A204.1 (cell line): ENCODE measurements at regions not wholly inside any gene's neighbourhood (a gene's known extent, or its start where the extent isn't known, plus 50 kb on each side); places are given as distances from the start of the nearest gene placed in this dataset.
"Not testable (repeated sequence)": the region's sequence is repeated elsewhere in the genome, so short reads cannot be mapped to it uniquely, and the experiment has no call there.

Experiments
- FAIRE-seq: peaks from 2 replicates; lab custom pipeline; 2012; peaks lifted over from hg19 to GRCh38; lab: Jason Lieb, UNC

- FAIRE-seq, result no peak
These were observed 149.3 kb upstream of the PTPN1 start for GRCh38 chr20:50360921-50361320.

- FAIRE-seq, result not testable (repeated sequence)
These were observed 148.0 kb upstream of the PTPN1 start for GRCh38 chr20:50362177-50362576.

DNA sequence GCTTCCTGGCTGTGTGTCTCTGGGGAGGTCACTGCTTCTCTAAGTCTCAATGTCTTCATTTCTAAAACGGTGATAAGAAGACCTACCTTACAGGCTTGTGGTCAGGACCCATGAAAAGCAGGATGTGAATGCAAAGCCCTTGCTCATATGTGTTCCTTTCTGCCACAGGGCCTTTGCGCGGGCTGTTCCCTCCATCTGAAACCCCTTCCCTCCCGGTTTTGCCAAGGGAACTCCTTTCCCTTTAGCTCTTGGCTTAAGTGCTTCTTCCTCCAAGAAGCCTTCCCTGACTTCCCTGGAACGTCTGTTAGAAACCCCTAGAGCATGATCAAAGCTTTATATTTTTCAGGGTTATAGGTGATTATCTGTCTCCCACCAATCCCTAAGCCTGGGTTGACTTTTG, 147.2 kb upstream of the PTPN1 start:
- no peak for FAIRE-seq

GRCh38 chr20:50363479-50363878, 146.7 kb upstream of the PTPN1 start:
- no peak for FAIRE-seq

- no peak for FAIRE-seq
These were observed 145.6 kb upstream of the PTPN1 start for GRCh38 chr20:50364542-50364941.

- FAIRE-seq, result no peak
These were observed 143.7 kb upstream of the PTPN1 start for GRCh38 chr20:50366270-50367103.

DNA sequence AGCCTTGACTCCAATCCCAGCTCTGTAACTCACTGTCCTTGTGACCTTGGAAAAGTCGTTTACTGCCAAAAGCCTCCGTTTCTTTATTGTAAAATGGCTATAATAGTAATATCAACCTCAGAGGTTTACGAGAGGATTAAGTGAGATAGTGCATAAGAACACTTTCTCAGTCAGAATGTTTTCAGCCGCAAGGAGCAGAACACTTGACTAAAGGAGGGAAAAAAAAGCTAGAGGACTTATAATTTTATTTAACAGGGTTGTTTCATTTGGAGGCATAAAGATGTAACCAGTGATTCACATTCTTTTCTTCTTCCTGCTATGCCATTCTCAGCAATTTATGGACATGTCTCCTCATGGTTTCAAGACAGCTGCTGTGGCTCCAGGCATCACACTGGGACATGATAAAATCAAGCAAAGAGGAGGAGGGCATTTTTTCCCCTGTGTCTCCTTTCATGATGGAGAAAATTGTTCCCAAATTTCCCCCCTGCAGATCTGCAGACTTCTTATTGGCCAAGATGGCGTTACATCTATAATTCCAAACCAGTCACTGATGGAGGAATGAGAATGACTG, 143.0 kb upstream of the PTPN1 start:
- FAIRE-seq, result no peak

GRCh38 chr20:50367739-50368375, 142.3 kb upstream of the PTPN1 start:
- FAIRE-seq, result no peak

DNA sequence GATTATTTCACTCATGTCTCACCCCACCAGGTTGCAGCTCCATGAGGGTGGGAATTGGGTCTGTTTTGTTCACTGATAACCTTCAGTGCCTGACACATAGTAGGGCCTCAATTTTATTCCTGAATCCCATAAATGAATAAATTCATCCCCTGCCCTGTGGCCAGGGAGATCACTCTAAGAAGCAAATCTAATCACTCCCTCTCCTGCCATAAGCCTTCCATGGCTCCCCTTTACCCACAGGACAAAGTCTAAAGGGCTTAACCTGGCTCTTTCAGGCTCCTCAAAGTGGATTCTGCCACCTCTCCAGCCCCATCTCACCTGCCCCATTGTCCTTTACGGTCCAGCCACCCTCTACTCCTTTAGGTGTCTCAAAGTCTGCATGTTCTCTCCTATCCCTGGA, 141.8 kb upstream of the PTPN1 start:
- FAIRE-seq, result no peak

- no peak for FAIRE-seq
These were observed 141.4 kb upstream of the PTPN1 start for GRCh38 chr20:50368813-50369224.

DNA sequence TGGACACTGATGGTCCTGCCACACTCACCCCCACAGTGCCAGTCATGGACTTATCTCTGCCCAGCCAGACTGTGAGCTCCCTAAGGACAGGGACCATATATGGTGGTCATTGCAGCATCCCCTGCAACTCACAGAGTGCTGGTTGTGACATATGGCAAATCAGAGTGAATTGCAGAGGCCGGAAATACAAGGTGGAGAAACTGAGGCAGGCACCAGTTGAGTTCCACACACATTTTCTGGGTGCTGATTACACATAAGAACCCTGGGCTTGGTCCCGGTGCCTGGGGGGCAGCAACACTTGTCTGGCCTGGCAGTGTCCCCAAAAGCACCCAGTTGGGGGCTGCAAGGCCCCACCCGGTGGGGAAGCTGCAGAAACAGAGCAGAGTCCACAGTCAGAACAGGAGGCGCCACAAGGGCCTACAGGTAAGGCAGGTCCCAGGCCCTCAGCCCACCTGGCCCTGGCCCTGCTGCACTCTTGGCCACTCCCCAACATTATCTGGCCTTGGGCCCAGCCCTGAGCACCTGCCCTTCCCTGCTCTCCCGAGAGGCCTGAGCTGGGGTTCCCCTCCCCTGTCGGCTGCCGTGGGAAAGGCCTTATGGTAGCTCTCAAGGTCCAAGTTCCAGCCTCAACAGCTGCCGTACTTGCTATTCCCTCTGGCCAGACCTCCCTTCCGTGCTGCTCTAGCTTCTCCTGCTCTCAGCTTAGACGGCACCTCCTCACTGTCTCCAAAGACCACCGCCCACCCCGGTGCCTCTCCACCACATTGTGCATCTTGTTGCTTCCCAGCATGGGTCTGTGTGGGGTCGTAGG, 140.8 kb upstream of the PTPN1 start:
- no peak for FAIRE-seq

- FAIRE-seq, result no peak
These were observed 140.1 kb upstream of the PTPN1 start for GRCh38 chr20:50370036-50370566.

DNA sequence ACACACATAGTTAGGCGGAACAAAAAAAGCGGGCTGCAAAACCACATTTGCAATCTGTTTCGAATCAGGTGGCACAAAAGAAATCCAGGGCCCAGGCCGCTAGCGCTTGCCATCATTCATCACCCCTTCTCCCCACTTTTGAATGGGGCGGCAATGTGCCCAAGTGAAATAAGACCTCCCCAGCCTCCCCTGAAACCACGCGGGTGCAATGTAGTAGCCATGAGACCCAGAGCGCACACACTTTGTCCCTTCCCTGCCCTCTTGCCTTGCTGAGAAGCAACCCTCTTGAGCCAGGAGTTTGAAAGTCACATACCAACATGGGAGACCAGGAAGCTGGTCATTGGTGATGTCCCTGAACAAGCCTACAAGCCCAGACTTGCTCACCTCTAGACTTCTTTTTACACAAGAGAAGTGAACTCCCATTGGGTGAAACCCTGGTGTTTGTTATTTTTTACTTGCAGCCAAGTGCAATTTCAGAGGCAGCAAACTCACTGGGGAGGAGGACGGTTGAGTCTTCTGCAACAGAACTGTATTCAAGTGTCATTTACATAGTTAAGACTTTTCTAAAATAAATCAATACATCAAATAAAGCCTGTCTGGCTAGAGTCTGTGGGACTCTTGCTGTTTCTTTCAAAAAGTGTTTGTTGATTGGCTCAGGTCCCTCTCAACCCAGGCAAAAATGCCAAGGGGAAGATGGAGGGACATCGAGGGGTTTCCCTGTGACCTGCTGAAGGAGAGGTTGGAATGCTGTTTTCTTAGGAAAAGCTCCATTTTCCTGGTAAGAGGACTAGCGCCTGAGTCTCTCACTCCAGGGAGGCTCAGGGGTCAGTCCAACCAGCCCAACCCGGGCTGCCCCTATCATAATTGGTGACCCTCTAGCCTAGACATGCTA, 138.1 kb upstream of the PTPN1 start:
- no peak for FAIRE-seq

DNA sequence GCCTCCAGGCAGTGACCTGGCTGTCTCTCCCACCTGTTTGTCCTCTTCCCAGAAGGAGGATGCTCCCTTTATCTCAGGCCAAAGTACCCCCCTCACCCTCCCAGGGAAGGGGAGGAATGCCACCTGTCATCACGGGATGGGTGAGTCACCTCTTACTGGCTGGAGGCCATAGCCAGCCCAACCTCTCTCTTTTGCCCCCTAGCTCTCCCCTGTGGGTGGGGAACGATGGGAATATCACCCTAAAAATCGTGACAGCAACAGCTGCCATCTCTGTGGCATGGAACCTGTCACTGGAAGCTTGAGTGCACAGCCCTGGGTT, 137.5 kb upstream of the PTPN1 start:
- no peak for FAIRE-seq

DNA sequence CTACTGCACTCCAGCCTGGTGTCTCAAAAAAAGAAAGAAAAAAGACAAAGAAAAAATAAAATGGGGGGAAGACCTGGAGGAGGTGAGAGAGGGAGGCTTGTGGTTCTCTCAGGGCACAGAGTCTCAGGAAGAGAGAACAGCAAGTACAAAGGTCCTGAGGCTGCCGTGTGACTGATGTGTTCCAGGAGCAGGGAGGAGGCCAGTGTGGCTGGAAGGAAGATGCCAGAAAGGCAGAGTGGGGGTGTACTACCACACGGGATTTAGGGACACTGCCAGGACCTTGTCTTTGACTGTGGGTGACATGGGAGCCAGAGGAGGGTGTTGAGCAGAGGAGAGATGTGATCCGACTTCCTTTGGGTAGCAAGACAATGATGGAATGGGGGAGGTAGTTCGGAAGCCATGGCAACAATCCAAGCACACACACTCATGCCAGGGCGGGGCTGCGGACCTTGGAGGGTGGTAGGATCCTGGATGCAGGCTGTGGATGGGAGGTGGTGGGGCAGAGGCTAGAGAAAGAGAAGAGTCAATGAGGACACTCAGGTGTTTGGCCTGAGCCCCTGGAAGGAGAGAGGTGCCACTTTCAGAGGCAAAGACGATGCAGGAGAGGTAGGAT, 136.4 kb upstream of the PTPN1 start:
- FAIRE-seq, result no peak

DNA sequence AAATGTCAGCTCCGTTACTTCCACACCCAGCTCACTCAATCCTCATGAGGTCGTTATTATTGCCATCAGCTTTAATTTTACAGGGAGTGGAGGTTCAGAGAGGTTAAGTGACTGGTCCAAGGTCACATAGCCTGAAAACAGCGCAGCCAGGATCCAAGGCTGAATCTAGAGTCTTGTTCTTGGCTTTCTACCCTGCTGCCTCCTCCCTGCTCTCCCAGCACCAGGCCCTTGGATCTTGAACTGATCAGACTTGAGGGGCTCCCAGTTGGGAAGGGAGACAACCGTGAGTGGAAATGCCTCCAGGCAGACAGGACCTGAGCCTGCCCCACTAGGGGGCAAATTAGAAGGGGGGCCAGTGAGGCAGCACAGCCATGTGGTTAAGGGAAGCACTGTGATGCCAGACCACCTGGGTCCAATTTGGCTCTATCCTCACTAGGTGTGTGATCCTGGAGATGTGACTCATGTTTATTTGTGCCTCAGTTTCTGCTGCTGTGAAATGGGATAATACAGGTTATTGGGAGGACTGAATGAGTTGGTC, 135.6 kb upstream of the PTPN1 start:
- no peak for FAIRE-seq

GRCh38 chr20:50376179-50376887, 133.8 kb upstream of the PTPN1 start:
- FAIRE-seq, result no peak

DNA sequence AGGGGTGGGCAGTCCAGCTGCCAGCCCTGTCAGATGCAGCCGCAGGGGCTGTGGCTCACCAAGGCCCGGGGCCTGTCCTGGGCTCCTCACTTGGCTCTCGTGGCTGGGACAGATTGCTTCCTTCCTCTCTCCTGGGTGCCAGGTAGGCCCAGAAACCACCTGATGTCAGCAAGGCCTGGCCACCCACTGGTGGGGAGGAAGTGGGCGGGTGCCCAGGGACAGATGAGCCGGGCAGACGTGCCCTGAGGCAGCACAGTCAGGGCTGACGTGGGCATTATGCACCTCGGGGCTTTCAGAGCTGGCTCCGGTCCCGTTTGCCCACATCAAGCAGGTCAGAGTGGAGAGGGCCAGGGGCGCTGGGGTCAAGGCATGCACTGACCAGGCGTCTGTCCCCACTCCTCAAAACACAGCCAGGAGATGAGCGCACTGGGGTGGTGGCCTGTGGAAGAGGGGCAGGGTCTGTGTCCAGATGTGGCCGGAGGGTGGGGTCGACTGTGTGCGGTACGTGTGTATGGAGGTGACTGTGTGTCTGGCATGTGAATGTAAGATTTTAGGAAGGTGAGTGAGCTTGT, 133.2 kb upstream of the PTPN1 start:
- no peak for FAIRE-seq

DNA sequence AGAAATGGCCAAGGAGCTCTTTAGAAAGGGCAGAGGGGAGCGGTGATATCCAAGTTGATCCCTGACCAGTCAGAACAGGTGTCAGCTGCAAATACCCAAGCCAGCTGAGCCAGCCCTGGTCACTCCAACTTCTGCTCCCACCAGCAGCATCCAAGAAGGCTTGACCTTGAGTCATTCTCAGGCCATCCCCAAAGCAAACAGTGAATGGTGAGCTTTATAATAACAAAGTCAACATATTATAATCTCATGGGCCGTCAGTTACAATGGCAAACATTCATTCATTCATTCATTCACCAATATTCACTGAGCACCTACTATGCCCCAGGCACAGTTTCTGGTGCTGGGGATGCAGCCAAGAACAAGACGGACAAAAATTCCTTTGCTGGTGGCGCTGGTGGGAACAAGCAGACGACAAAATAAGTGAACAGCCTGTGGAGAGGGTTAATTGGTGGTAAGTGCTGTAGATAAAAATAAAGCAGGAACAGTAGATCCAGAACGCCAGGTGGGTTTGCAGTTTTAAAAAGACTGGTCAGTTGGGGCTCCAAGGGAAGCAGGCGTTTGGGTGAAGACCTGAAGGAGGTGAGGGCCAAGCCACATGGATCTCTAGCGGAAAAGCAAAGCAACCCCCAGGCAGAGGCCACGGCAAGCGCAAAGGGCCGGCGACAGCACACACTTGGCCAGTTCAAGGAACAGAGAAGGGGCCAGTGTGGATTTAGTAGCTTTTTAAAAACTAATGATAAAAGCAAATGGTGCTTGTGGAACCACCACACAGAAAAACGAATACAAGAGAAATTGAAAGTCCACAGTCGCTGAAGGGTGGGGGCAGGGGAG, 131.8 kb upstream of the PTPN1 start:
- FAIRE-seq, result no peak
